H9 (cell line): ENCODE measurements at regions not wholly inside any gene's neighbourhood (a gene's known extent, or its start where the extent isn't known, plus 50 kb on each side); places are given as distances from the start of the nearest gene placed in this dataset.

Source experiments
- DNase-seq: peaks from one replicate; pipeline ENCODE4 v3.0.0-alpha.2; 2017
- H2AFZ ChIP-seq: one replicate; pipeline ENCODE4 v1.6.1; 2013; ENCODE audit warnings: mild to moderate bottlenecking, low read length, control low read depth, moderate library complexity
- H2AK5ac ChIP-seq: 2 replicates; pipeline ENCODE4 v1.6.1; 2013; ENCODE audit warnings: low read length, control low read depth, mixed read lengths; ENCODE audit not compliant: insufficient read length
- H2BK120ac ChIP-seq: one replicate; pipeline ENCODE4 v1.6.1; 2013; ENCODE audit warnings: low read depth, mild to moderate bottlenecking, low read length, control low read depth, inconsistent platforms; ENCODE audit not compliant: poor library complexity, severe bottlenecking
- H2BK12ac ChIP-seq: 2 replicates; pipeline ENCODE4 v1.6.1; 2013; ENCODE audit warnings: low read length, control low read depth, mixed read lengths, low read depth; ENCODE audit not compliant: insufficient read length
- H2BK15ac ChIP-seq: 2 replicates; pipeline ENCODE4 v1.6.1; 2013; ENCODE audit warnings: low read depth, low read length, control low read depth
- H2BK20ac ChIP-seq: one replicate; pipeline ENCODE4 v1.6.1; 2013; ENCODE audit warnings: low read depth, mild to moderate bottlenecking, low read length, control low read depth, inconsistent platforms; ENCODE audit not compliant: poor library complexity, severe bottlenecking
- H2BK5ac ChIP-seq: 2 replicates; pipeline ENCODE4 v1.6.1; 2013; ENCODE audit warnings: low read length, control low read depth, mixed read lengths; ENCODE audit not compliant: insufficient read length
- H3K14ac ChIP-seq: 2 replicates; pipeline ENCODE4 v1.6.1; 2013; ENCODE audit warnings: low read length, control low read depth; ENCODE audit not compliant: insufficient read depth
- H3K18ac ChIP-seq: 2 replicates; pipeline ENCODE4 v1.6.1; 2013; ENCODE audit warnings: low read depth, mild to moderate bottlenecking, mixed read lengths, low read length, control low read depth; ENCODE audit not compliant: insufficient read length
- H3K23ac ChIP-seq: 2 replicates; pipeline ENCODE4 v1.6.1; 2013; ENCODE audit warnings: low read length, control low read depth, mixed read lengths, low read depth; ENCODE audit not compliant: insufficient read length
- H3K23me2 ChIP-seq: 2 replicates; pipeline ENCODE4 v1.6.1; 2013; ENCODE audit warnings: low read depth, mild to moderate bottlenecking, mixed read lengths, low read length, control low read depth; ENCODE audit not compliant: insufficient read length, poor library complexity, severe bottlenecking
- H3K27ac ChIP-seq: 2 replicates; pipeline ENCODE4 v1.5.1; 2013; ENCODE audit warnings: low read length, control low read depth, mixed read lengths, low read depth; ENCODE audit not compliant: insufficient read length
- H3K27me3 ChIP-seq: 2 replicates; pipeline ENCODE4 v1.6.1; 2013; ENCODE audit warnings: low read length, control low read depth, inconsistent platforms; ENCODE audit not compliant: insufficient read depth
- H3K4ac ChIP-seq: 2 replicates; pipeline ENCODE4 v1.6.1; 2013; ENCODE audit warnings: low read depth, mild to moderate bottlenecking, control low read depth, inconsistent platforms, low read length, moderate library complexity
- H3K4me1 ChIP-seq: 2 replicates; pipeline ENCODE4 v1.6.1; 2013; ENCODE audit warnings: low read length, control low read depth, inconsistent platforms; ENCODE audit not compliant: insufficient read depth
- H3K4me2 ChIP-seq: 2 replicates; pipeline ENCODE4 v1.6.1; 2013; ENCODE audit warnings: low read length, control low read depth, mixed read lengths; ENCODE audit not compliant: insufficient read length, insufficient read depth
- H3K56ac ChIP-seq: 2 replicates; pipeline ENCODE4 v1.6.1; 2013; ENCODE audit warnings: low read depth, mild to moderate bottlenecking, mixed read lengths, low read length, control low read depth; ENCODE audit not compliant: insufficient read length
- H3K79me1 ChIP-seq: 2 replicates; pipeline ENCODE4 v1.6.1; 2013; ENCODE audit warnings: low read depth, mild to moderate bottlenecking, moderate library complexity, low read length, control low read depth, inconsistent platforms; ENCODE audit not compliant: insufficient read depth, poor library complexity, severe bottlenecking
- H3K79me2 ChIP-seq: 2 replicates; pipeline ENCODE4 v1.6.1; 2013; ENCODE audit warnings: low read length, control low read depth, inconsistent platforms; ENCODE audit not compliant: insufficient read depth
- H3K9ac ChIP-seq: 2 replicates; pipeline ENCODE4 v1.6.1; 2013; ENCODE audit warnings: low read length, control low read depth, mixed read lengths; ENCODE audit not compliant: insufficient read length; ENCODE audit errors: extremely low read depth
- H3K9me3 ChIP-seq: one replicate; pipeline ENCODE4 v1.6.1; 2013; ENCODE audit warnings: low read depth, low read length, inconsistent platforms; ENCODE audit not compliant: control insufficient read depth
- H3T11ph ChIP-seq: one replicate; pipeline ENCODE4 v1.6.1; 2013; ENCODE audit warnings: mild to moderate bottlenecking, low read length, control low read depth, inconsistent platforms
- H4K20me1 ChIP-seq: one replicate; pipeline ENCODE4 v1.6.1; 2013; ENCODE audit not compliant: control insufficient read depth, insufficient read length, insufficient read depth
- H4K5ac ChIP-seq: 2 replicates; pipeline ENCODE4 v1.6.1; 2013; ENCODE audit warnings: low read depth, mild to moderate bottlenecking, mixed read lengths, low read length, control low read depth; ENCODE audit not compliant: insufficient read length
- H4K8ac ChIP-seq: replicated peaks from 2 replicates; pipeline ENCODE4 v1.6.1; 2013; ENCODE audit warnings: low read length, control low read depth, mixed read lengths, low read depth; ENCODE audit not compliant: insufficient read length
- H4K91ac ChIP-seq: 2 replicates; pipeline ENCODE4 v1.6.1; 2013; ENCODE audit warnings: low read depth, mild to moderate bottlenecking, moderate library complexity, mixed read lengths, low read length, control low read depth; ENCODE audit not compliant: insufficient read length
- H3K27ac Mint-ChIP-seq, 3 experiments: 2 replicates in 2 of 3; 3 replicates in 1 of 3; pipeline ENCODE4 v1.8.0; 2020 to 2021; ENCODE audit warnings: mixed read lengths in 3 of 3, mild to moderate bottlenecking in 1 of 3, moderate library complexity in 1 of 3
- H3K27me3 Mint-ChIP-seq: 2 replicates; pipeline ENCODE4 v1.8.0; 2021; ENCODE audit warnings: low read depth, mild to moderate bottlenecking, moderate library complexity, mixed read lengths
- H3K36me3 Mint-ChIP-seq, 3 experiments: 2 replicates in 2 of 3; 3 replicates in 1 of 3; pipeline ENCODE4 v1.8.0; 2020 to 2021; ENCODE audit warnings: low read depth in 3 of 3, mixed read lengths in 3 of 3; ENCODE audit not compliant: insufficient read depth in 1 of 3
- H3K4me1 Mint-ChIP-seq, 2 experiments: 2 replicates each; pipeline ENCODE4 v1.8.0; 2020; ENCODE audit warnings: mixed read lengths in 2 of 2
- H3K4me3 Mint-ChIP-seq, 2 experiments: 2 replicates in 1 of 2; 3 replicates in 1 of 2; pipeline ENCODE4 v1.8.0; 2020 to 2021; ENCODE audit warnings: mild to moderate bottlenecking in 2 of 2, mixed read lengths in 2 of 2, moderate library complexity in 1 of 2
- H3K9me3 Mint-ChIP-seq, 2 experiments: 2 replicates in 1 of 2; 3 replicates in 1 of 2; pipeline ENCODE4 v1.8.0; 2020; ENCODE audit warnings: mild to moderate bottlenecking in 2 of 2, mixed read lengths in 2 of 2, moderate library complexity in 1 of 2
- CTCF ChIP-seq: fragments of 200-600 bp; sonication (generic); conservative IDR thresholded peaks from 3 replicates; pipeline ENCODE4 v1.8.0; 2021; ENCODE audit warnings: antibody characterized with exemption, mild to moderate bottlenecking
- WGBS: extraction: QIAGEN DNeasy Blood & Tissue Kit; methylation state at CpG from one replicate; pipeline ENCODE4 v1.1.7; 2013; ENCODE audit warnings: missing lambda C conversion rate, low lambda C conversion rate, mixed read lengths; ENCODE audit not compliant: insufficient read length; ENCODE audit errors: extremely low coverage; 5-methylcytosine and 5-hydroxymethylcytosine counted together

- Histone ChIP-seq H3K4me2 (no peak overlapping the region), H3K4me1 (no peaks in the 10 kb centered on the region), H3K79me2 (no peaks in the 10 kb centered on the region), H2BK120ac (no peak overlapping the region), H3K23me2 (no peaks in the 10 kb centered on the region), H2AK5ac (no peak overlapping the region), H3K14ac (no peak overlapping the region), H3K4ac (no peak overlapping the region), H3K56ac (no peak overlapping the region), H4K91ac (no peak overlapping the region), H3K18ac (no peak overlapping the region), H4K20me1 (no peaks in the 10 kb centered on the region), H2BK5ac (no peak overlapping the region), H2BK12ac (no peak overlapping the region), H3K27ac (no peak overlapping the region), H3T11ph (no peak overlapping the region), H3K9ac (no peak overlapping the region), H4K5ac (no peak overlapping the region), H4K8ac (no peak overlapping the region), H2AFZ (no peak overlapping the region), H3K23ac (no peak overlapping the region), H3K9me3 (no peaks in the 10 kb centered on the region), H2BK15ac (no peak overlapping the region), H3K79me1 (no peaks in the 10 kb centered on the region), H3K27me3 (no peaks in the 10 kb centered on the region), H2BK20ac (no peak overlapping the region)
- DNase-seq = no peak
- peaks cover 0 to 5% of the 10 kb centered on the region in 2 experiments; a peak in 1 of 5 replicates for H3K9me3 Mint-ChIP-seq
- TF ChIP-seq CTCF = no peak
- H3K27ac Mint-ChIP-seq = no peak overlapping the region
- H3K27me3 Mint-ChIP-seq = no peaks in the 10 kb centered on the region; the same call in 1 of the 2 replicates
- no peaks in the 10 kb centered on the region for H3K4me1 Mint-ChIP-seq
- WGBS = no CpG with 5 or more reads among the region's 4 CpGs
- H3K36me3 Mint-ChIP-seq = peaks cover 0 to 5% (median 0%) of the 10 kb centered on the region in 3 experiments; a peak in 2 of 7 replicates
- H3K4me3 Mint-ChIP-seq = no peak overlapping the region; a peak in 1 of 5 replicates
Measured at GRCh38 chr20:11001302-11001701, 327.5 kb upstream of the JAG1 start.
